Upper lobe of right lung (tissue), 1 donor: ENCODE measurements at regions not wholly inside any gene's neighbourhood (a gene's known extent, or its start where the extent isn't known, plus 50 kb on each side); places are given as distances from the start of the nearest gene placed in this dataset.

ENCODE experiments used
- ATAC-seq: fragments of 200-7000 bp; cut with Tn5 transposase; one replicate; pipeline ENCODE4 v1.9.1; 2020; ENCODE audit warnings: mild to moderate bottlenecking, moderate library complexity
- DNase-seq: peaks from one replicate; pipeline ENCODE4 v3.0.0-alpha.2; 2020
- H3K27ac ChIP-seq: fragments of 200-600 bp; one replicate; pipeline ENCODE4 v1.8.0; 2022
- H3K27me3 ChIP-seq: fragments of 200-600 bp; one replicate; pipeline ENCODE4 v1.8.0; 2022; ENCODE audit warnings: mild to moderate bottlenecking
- H3K36me3 ChIP-seq: fragments of 200-600 bp; one replicate; pipeline ENCODE4 v1.8.0; 2022
- H3K4me1 ChIP-seq: fragments of 200-600 bp; one replicate; pipeline ENCODE4 v1.8.0; 2022
- H3K4me3 ChIP-seq: fragments of 200-600 bp; one replicate; pipeline ENCODE4 v1.8.0; 2022; ENCODE audit warnings: mild to moderate bottlenecking
- H3K9me3 ChIP-seq: fragments of 200-600 bp; one replicate; pipeline ENCODE4 v1.8.0; 2022
- intact Hi-C: fragments of 100-400 bp; cut with DNase I; formaldehyde crosslinking; loops from one replicate; pipeline ENCODE4 v1.11.0; 2022
- TF ChIP-seq, protein P1 (sequence below): fragments of 200-600 bp; IDR thresholded peaks from one replicate; pipeline ENCODE4 v1.8.0; 2022; ENCODE audit warnings: antibody characterized with exemption
- donor health status: DM: no; HTN: yes; CAD: no; lungs with severe emphysema.

DNA sequence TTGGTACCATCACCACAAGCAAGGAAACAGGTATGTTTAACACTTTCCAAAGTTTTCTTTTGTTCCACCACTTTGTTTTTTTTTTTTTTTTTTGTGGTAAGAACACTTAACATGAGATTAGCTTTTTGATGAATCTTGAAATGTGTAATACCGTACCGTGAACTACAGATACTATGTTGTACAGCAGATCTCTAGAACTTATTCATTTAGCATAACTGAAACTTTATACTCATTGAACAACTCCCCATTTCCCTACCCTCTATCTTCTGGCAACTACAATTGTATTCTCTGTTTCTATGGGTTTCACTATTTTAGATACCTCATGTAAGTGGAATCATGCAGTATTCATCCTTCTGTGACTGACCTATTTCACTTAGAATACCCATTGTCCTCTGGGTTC lies 162.7 kb upstream of the ITGB1 start:
- Histone ChIP-seq H3K9me3 (no peaks in the 10 kb centered on the region), H3K27me3 (no peaks in the 10 kb centered on the region), H3K36me3 (no peaks in the 10 kb centered on the region), H3K4me3 (no peak overlapping the region), H3K27ac (no peak overlapping the region), H3K4me1 (peaks cover 15% of the 10 kb centered on the region)
- DNase-seq (no peak), ATAC-seq (no peak)
- TF ChIP-seq, protein P1, sequence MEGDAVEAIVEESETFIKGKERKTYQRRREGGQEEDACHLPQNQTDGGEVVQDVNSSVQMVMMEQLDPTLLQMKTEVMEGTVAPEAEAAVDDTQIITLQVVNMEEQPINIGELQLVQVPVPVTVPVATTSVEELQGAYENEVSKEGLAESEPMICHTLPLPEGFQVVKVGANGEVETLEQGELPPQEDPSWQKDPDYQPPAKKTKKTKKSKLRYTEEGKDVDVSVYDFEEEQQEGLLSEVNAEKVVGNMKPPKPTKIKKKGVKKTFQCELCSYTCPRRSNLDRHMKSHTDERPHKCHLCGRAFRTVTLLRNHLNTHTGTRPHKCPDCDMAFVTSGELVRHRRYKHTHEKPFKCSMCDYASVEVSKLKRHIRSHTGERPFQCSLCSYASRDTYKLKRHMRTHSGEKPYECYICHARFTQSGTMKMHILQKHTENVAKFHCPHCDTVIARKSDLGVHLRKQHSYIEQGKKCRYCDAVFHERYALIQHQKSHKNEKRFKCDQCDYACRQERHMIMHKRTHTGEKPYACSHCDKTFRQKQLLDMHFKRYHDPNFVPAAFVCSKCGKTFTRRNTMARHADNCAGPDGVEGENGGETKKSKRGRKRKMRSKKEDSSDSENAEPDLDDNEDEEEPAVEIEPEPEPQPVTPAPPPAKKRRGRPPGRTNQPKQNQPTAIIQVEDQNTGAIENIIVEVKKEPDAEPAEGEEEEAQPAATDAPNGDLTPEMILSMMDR: no peak
- intact Hi-C loops: no loop called here

DNA sequence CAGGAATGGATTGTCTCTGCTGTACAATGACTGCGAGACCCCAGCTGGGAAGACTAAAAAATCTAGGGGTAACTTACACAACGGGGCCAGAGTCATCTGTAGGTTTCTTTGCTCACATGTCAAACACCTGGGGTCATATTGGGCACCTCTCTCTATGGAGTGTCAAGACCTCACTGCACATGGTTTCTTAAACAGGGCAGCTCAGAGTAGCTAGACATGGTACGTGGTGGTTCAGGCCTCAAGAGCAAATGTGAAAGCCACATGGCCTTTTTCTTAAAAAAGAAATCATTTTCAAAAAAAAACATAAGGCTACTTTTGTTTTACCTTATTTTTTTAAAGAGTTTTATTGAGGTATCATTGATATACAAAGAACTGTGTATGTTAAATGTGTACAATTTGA lies 162.2 kb upstream of the ITGB1 start:
- Histone ChIP-seq H3K36me3 (no peaks in the 10 kb centered on the region), H3K27me3 (no peaks in the 10 kb centered on the region), H3K4me1 (peaks cover 10% of the 10 kb centered on the region), H3K4me3 (no peak overlapping the region), H3K27ac (no peak overlapping the region), H3K9me3 (no peaks in the 10 kb centered on the region)
- intact Hi-C loops: no loop called here
- no peak for DNase-seq
- TF ChIP-seq, protein P1: no peak
- ATAC-seq: no peak

- ATAC-seq: peak; percentile 83
- intact Hi-C loops: no loop called here
- peaks cover 15% of the 10 kb centered on the region for H3K4me1 ChIP-seq
These were observed 159.8 kb upstream of the ITGB1 start for GRCh38 chr10:33117816-33118215.

GRCh38 chr10:33117230-33117629 lies 159.2 kb upstream of the ITGB1 start:
- intact Hi-C loops: no loop called here
- peaks cover 17% of the 10 kb centered on the region for H3K4me1 ChIP-seq
- no peak overlapping the region for H3K27ac ChIP-seq
- H3K36me3 ChIP-seq: no peaks in the 10 kb centered on the region
- TF ChIP-seq, protein P1: no peak
- H3K9me3 ChIP-seq: no peaks in the 10 kb centered on the region
- no peak for DNase-seq
- no peak for ATAC-seq
- H3K27me3 ChIP-seq: no peaks in the 10 kb centered on the region
- H3K4me3 ChIP-seq: no peak overlapping the region

More at GRCh38 chr10:33117816-33118215, 159.8 kb upstream of the ITGB1 start:
- no peaks in the 10 kb centered on the region for H3K36me3 ChIP-seq
- peak; percentile 74 for DNase-seq
- H3K27me3 ChIP-seq: no peaks in the 10 kb centered on the region
- H3K4me3 ChIP-seq: no peak overlapping the region
- TF ChIP-seq, protein P1: no peak
- H3K9me3 ChIP-seq: no peaks in the 10 kb centered on the region
- no peak overlapping the region for H3K27ac ChIP-seq

DNA sequence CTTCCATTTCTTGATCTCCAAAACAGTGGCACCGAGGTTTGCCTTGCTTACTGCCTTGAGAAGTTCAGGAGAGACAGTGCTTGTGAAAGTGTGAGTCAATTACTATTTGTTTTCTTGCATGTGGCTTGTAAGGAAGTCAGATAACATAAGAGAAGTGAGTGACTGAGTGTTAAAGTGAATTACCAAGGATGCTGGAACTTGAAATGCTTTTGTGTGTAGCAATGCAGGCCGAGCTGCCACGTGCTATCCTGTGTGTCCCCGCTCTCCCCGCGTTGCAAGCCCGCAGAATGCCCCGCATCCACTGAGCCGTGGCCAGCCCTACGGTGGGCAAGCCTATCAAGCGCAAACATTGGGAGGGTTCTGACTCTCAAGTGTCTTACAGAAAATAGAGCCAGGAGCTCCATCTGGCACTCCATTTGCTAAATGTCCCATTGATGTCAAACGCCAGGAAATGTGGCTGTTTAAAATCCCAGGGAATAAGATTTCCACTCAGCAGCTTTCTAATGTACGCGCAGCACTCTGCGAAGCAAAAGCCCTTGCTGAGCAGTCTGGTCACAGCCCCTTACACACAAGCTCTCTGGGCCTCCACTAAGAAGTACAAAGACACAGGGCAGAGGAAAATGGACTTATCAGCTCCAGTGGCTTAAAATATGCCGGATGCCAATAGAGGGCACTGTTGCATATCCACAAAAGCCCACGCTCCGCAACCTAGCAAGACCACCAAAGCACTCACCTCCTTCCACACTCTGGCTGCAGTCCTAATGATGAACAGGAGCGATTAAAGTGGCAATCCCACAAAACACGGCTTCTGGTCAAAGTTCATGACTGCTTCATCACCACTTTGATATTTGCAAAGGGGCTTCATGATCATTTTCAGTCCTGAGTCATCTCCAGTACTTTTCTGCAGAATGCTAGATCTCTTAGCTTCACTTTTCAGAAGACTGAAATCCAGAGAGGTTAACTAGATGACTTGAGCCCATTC lies 158.0 kb upstream of the ITGB1 start:
- no peak overlapping the region for H3K27ac ChIP-seq
- no peaks in the 10 kb centered on the region for H3K9me3 ChIP-seq
- peak; percentile 46 for DNase-seq
- H3K4me1 ChIP-seq: peaks cover 12% of the 10 kb centered on the region
- peak; percentile 40 for ATAC-seq
- intact Hi-C loops: no loop called here
- no peaks in the 10 kb centered on the region for H3K36me3 ChIP-seq
- H3K27me3 ChIP-seq: no peaks in the 10 kb centered on the region
- TF ChIP-seq, protein P1: peak; percentile 57
- no peak overlapping the region for H3K4me3 ChIP-seq
